Vagina (tissue), 2 donors: ENCODE measurements at regions not wholly inside any gene's neighbourhood (a gene's known extent, or its start where the extent isn't known, plus 50 kb on each side); places are given as distances from the start of the nearest gene placed in this dataset.

Experiments
- POLR2A ChIP-seq, 2 donors: fragments of 450-650 bp; IDR thresholded peaks; one replicate each; pipeline ENCODE4 v1.6.1; 2017; ENCODE audit warnings: antibody characterized with exemption in 2 of 2, mild to moderate bottlenecking in 2 of 2, moderate library complexity in 2 of 2
- TF ChIP-seq, protein P1 (sequence below), 3 experiments: fragments of 450-650 bp in 2 of 3; fragments of 200-600 bp in 1 of 3; sonication (generic) in 1 of 3; IDR thresholded peaks; one replicate each; pipeline ENCODE4 v1.5.1; 2017 to 2019; ENCODE audit warnings: antibody characterized with exemption in 3 of 3, mild to moderate bottlenecking in 2 of 3, moderate library complexity in 2 of 3

DNA sequence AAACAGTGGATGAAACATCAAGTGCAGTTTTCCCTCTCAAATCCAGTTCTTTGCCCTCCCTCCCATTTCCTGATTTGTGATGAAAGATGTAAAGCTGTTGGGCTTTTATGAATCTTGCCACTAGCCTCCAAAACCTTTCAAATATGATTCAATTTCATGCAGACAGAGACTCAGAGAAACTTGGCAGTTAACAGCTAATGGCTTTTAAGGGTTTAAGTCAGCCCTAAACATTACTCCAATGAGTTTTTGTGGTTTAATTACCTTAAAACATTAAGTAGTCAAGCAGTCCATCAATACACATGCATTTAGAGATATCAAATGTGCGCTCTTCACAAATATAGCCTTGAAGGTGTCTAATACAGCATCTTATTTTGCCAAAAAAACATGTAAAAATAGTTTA lies 1594.0 kb upstream of the GOT2 start:
- TF ChIP-seq, protein P1, sequence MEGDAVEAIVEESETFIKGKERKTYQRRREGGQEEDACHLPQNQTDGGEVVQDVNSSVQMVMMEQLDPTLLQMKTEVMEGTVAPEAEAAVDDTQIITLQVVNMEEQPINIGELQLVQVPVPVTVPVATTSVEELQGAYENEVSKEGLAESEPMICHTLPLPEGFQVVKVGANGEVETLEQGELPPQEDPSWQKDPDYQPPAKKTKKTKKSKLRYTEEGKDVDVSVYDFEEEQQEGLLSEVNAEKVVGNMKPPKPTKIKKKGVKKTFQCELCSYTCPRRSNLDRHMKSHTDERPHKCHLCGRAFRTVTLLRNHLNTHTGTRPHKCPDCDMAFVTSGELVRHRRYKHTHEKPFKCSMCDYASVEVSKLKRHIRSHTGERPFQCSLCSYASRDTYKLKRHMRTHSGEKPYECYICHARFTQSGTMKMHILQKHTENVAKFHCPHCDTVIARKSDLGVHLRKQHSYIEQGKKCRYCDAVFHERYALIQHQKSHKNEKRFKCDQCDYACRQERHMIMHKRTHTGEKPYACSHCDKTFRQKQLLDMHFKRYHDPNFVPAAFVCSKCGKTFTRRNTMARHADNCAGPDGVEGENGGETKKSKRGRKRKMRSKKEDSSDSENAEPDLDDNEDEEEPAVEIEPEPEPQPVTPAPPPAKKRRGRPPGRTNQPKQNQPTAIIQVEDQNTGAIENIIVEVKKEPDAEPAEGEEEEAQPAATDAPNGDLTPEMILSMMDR (IDR thresholded peaks at IDR 0.05) = no peak
- TF ChIP-seq POLR2A (IDR thresholded peaks at IDR 0.05) = no peak
